ENCODE measurements at regions not wholly inside any gene's neighbourhood (a gene's known extent, or its start where the extent isn't known, plus 50 kb on each side); places are given as distances from the start of the nearest gene placed in this dataset.

DNA sequence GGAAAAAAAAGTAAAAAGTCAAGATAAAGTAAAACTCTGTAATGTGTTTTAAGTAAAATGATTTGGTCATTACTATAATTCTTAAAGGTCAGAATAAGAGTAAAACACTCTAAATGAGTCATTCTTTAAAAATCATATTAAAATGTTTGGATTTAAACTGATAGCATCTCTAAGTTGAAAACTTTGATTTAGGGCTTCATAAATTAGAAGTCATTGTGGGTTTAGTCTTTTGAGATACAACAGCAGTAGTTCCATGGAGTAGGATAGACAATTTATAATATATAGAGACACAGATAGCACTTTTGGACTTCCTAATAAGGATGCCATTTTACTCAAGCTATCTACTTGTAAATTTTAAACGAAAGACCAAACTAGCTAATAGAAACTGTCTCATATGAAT lies 77.1 kb upstream of the PABPC4L start:
- DNase-seq (ENCODE audit: low spot score), result no peak

DNA sequence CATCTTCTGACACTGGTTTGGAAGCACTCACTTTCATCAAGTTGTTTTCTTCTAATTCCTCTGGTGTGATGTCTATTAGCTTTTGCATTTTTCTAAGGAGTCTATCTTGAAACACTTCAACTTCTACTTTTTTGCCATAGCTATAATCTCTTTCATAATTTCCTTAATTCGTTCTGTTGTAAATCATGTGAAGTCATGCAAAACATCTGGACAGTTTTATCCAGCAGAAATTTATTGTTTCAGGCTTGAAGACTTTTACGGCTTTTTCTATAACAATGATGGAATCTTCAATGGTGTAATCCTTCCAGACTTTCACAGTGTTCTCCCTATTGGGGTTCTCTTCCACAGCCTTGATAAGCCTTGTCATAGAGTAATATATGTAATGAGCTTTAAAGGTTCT lies 74.9 kb upstream of the PABPC4L start:
- DNase-seq (ENCODE audit: low spot score) (no peak), ATAC-seq (no peak)

More for the DNA sequence above, 77.1 kb upstream of the PABPC4L start:
- ATAC-seq, result no peak

DNA sequence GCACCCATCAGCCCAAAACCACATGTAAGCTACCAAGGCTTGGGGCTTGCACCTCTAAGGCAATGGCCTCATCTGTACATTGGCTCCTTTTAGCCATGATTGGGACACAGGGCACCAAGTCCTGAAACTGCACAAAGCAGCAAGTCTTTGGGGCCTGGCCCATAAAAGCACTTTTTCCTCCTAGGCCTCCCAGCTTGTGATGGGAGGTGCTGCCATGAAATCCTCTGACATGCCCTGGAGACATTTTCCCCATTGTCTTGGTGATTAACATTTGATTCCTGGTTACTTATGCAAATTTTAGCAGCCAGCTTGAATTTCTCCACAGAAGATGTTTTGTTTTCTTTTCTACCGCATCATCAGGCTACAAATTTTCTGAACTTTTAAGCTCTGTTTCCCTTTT lies 58.5 kb upstream of the PABPC4L start:
- DNase-seq (ENCODE audit: low spot score) (no peak), ATAC-seq (no peak)

Measured in left lobe of liver (tissue), 2 donors.